HG03520 (cell line): ENCODE measurements at regions not wholly inside any gene's neighbourhood (a gene's known extent, or its start where the extent isn't known, plus 50 kb on each side); places are given as distances from the start of the nearest gene placed in this dataset.
"Not testable (repeated sequence)": the region's sequence is repeated elsewhere in the genome, so short reads cannot be mapped to it uniquely, and the experiment has no call there.

Experiments used
- ATAC-seq: cut with Tn5 transposase; IDR thresholded peaks from one replicate; pipeline ENCODE4 v1.9.1; 2021; ENCODE audit warnings: mild to moderate bottlenecking, moderate library complexity; ENCODE audit not compliant: unreplicated experiment

DNA sequence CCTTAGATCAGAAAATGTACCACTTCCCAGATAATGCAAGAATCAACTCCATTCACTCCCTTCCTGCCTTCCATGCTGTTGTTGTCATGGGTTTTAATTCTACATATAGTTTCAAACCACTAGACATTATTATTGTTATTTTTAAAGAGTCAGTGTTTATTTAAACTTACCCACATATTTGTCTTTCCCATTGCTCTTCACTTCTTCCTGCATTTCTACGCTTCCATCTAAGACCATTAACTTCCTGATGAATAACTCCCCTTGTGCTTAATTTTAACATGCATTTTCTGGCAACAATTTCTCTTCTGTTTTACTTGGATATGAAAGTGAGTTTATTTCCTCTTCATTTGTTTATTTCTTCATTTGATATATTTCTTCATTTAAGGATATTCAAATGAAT, 127.1 kb upstream of the FHIT start:
- no peak for ATAC-seq

DNA sequence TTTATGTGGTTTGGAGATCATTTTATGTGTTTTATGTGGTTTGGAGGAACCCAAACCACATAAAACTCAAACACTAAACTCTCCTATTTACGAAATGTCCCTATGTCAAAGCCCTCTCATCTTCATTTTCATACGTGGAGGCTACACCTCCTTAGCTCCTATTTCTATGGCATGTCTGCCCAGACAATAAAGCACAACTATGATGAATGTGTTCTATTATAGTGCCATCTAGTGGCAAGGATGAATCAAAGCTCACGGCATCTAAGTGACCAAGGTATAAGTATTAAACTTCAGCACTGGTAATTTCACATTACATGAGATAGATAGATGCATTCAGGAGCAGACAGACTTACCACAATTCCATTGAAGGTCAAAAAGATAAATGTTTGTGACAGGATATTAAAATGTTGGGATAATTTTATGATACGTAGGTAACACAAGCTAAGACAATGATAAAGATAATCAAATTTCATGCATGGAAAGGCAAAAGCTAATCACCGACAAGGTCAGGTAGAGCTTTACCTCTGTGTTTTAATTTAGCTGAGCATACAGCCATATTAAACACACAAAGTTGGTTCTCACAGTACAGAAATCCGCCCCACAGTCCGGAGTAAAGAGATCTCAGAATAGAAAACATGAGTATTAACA, 130.6 kb upstream of the FHIT start:
- no peak for ATAC-seq

DNA sequence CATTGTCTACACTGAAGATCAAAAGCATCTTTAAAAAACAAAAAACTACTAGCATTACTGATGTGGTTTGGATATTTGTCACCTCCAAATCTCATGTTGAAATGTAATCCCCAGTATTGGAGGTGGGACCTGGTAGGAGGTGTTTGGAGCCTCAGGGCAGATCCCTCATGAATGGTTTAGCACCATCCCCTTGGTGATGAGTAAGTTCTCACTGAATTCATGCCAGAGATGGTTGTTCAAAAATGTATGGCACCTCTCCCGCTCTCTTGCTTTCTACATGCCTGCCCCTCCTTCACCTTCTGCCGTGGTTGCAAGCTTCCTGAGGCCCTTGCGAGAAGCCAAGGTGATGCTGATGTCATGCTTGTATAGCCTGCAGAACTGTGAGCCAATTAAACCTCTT, 136.6 kb upstream of the FHIT start:
- no peak for ATAC-seq

DNA sequence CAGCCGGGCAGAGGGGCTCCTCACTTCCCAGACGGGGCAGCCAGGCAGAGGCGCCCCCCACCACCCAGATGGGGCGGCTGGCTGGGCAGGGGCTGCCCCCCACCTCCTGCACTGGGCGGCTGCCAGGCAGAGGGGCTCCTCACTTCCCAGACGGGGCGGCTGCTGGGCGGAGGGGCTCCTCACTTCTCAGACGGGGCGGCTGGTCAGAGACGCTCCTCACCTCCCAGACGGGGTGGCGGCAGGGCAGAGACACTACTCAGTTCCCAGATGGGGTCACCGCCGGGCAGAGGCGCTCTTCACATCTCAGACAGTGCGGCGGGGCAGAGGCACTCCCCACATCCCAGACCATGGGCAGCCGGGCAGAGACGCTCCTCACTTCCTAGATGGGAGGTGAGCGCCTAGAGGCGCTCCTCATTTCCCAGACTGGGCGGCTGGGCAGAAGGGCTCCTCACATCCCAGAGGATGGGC, 142.3 kb upstream of the FHIT start:
- ATAC-seq, result not testable (repeated sequence)

DNA sequence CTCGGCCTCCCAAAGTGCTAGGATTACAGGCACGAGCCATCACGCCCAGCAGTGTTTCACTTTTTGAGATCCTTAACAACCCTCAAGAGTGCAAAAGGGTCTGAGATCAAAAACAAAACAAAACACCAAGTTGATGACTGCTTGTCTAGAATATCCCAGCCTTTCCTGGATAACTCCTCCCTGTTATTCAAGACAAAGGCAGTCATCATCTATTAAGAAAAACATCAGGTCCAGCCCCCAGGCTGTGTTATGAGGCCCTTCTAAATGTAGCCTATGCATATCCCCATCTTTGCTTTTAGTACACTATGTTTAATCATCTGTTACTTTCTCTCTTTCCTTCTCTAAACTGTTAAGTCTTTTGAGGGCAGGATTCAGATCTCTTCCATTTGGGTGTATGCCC, 150.1 kb upstream of the FHIT start:
- no peak for ATAC-seq

DNA sequence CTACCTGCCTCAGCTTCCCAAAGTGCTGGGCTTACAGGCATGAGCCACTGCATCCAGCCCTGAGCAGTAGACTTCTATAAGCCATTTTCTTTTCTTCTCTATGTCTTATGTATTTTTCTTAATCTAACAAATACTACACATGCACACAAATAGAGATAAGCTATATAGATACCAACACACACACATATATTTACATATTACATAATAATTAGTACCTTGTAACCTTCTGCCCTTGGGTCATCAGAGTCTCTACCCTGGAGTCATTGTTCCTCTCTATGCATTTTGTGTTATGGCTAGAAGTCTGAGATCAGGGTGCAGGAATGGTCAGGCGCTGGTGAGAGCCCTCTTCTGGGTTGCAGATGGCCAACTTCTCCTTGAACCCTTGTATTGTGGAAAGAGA, 154.0 kb upstream of the PTPRG start:
- ATAC-seq, result no peak

DNA sequence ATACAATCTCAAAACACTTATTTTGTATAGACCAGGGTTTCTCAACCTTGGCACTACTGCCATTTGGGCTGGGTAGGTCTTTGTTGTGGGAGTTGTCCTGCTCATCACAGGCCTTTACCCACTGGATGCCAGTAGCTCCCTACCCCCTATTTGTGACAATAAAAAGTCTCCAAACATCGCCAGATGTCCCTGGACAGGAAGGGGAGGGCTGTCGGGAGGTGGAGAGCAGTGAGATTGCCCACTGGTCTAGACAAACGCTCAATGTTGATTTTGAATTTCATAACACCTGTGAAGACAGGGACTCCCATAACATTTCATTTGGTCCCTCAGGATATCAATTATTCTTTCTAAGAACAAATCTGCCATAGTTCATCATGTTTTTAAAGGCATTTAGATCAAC, 151.7 kb upstream of the PTPRG start:
- ATAC-seq, result no peak

DNA sequence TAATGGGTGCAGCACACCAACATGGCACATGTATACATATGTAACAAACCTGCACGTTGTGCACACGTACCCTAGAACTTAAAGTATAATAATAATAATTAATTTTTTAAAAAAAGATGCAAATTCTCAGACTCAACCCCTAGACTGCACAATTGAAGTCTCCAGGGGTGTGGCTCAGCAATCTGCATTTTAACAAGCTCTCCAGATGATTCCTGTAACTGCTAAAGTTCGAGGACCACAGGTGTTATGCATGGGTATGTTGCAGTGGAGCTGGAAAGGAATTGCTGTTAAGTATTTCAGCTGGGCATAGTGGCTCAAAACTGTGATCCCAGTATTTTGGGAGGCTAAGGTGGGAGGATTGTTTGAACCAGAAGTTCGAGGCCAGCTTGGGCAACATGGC, 151.0 kb upstream of the PTPRG start:
- not testable (repeated sequence) for ATAC-seq

DNA sequence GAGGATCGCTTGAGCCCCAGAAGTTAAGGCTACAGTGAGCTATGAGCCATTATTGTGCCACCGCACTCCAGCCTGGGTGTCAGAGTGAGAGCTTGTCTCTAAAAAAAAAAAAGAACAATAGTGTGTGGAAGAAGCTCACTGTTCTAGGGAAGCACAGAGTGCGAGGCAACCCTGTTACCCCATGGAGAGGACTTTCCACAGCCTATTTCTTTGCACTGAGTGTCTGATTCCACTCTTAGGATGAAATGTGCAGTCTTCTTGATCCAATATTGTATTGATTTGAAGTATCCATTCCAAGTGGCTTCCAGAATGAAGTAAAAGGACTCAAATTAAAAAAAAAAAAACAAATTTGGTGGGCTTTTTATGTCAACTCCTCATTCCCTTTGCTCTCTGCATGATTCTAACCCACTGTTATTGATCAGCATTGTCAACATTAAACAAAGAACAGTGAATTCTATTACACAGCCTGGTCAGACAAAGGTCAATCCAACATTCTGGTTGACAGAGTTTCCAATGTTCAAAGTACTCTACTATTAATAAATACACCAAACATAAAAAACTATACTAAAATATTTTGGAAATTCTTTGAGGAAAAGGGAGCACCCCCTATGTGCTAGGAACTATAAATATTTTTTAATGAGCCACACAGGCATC, 150.2 kb upstream of the PTPRG start:
- ATAC-seq, result no peak

DNA sequence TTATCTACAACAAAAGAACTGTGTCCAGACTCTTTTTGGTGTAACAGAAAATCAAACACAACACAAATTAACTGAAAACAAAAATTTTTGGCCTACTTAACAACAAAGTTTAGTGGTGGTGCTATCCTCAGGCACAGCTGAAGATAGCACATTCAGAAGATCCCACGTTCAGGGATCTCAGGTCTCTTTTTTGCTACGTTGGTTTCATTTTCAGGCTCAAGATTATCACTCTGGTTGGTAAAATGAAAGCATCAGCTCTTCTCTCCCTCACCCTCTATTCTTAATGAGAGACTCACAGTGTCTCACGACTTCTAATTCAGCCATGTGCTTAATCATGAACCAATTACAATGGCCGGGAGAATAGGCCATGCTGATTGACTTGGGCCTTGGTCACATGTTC, 146.9 kb upstream of the PTPRG start:
- peak; percentile 90 for ATAC-seq

DNA sequence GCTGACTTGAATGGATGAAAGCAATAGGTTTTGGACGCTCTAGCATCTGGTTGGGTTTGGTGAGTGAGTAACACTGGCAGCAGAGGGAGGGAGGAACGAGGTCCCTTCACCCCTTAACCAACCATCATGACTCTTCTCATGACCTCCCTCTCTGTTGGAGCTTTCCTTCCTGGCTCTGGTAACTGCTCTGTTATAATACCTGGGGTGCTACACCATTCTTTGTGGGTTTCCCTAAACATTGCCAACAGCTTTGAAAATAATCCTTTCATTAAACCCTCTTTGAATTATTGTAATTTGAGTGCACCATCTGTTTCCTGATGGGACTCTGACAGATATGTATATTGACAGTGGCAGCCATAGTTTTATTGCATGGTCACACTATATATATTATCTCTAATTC, 146.2 kb upstream of the PTPRG start:
- no peak for ATAC-seq

DNA sequence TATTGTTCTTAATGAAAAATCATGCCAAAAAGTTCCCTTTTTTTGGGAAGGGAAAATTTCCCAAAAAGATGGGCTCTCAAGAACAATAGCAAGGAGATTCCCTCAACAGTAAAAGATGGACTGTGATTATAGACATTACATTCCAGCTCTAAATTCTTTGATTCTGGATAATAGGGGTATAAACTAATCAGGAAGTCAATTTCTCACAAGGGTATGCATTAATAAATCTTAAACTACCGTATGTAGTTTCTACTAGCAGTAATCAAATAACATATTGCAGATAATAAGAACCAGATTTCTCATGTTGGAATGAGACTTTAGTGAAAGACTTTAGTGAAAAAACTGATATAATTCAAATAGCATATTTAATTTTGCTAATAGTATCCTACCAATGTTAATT, 144.8 kb upstream of the PTPRG start:
- no peak for ATAC-seq

DNA sequence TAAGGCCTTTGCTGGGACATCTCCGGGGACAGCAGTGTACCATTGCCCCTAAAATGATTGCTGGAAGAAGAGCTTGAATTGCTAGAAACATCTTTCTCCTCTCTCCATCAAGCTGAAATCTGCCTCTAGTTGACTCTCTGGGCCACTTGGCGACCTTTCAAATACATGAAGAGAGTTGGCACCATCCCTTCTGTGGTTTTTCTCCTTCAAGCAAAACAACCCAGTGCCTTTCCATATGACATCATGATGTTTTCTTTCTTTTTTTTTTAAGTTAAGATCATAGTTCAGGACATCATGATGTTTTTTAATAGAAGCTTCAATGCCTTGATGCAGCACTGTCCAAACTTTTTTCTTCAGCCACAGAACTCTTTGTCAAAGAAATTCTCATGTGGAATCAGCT, 144.0 kb upstream of the PTPRG start:
- ATAC-seq, result no peak

DNA sequence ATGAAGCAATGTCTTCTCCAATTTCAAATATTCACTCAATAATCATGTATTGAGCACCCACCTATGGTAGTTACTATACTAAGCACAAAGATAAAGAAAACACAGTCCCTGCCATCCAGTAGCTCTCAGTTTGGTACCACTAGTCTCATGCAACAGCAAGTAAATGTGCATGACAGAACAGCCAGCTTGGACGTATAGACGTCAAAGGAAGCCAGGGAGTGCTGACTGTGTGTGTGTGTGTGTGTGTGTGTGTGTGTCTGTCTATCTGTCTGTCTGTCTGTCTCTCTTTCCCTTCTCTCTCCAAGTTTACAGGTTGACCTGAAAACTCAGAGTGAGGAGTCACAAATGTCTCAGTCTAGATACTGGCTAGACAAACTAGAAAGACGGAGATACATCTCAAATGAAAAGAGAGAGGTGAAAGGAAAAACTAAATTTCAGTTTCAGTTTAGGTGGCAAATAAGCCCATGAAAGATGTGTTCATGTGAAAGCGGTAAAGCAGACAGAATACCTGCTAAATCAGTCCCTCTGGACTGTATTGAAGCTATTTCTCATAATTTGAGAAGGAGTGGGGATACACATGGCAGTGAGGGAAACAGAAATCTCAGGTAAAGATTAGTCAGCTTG, 141.1 kb upstream of the PTPRG start:
- peak; percentile 92 for ATAC-seq

DNA sequence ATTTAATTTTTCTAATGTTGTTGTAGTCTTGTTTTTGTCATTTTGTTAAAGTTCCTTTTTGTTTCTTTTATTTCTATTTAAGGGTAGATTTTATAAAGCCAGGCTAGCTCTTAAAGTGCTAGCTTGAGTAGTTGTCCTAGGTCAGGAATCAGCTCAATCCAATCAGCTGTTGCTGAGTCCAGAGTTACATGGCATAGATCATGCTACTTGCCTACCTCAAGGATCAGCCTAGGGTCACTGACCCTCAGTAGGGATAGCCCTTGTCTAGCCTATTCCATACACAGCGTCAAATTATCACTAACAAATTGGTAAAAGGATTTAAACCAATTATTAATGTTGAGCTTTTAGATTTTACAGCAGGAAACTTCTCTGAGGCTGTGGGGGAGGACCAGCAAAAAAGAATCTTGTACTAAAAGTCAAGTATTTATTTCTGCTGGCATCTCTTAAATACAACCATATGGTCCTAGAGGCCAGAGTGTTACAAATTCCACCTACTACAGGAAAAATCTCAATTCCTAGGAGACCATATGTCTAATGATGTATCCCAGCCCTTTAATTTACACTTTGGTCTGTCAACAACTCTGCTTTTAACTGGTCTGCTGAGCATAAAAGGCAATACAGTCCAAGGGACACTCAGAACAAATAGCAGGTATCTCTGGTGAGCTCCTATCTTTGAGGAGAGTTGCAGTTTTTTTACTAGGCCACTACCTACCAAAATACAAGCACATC, 138.3 kb upstream of the PTPRG start:
- no peak for ATAC-seq

DNA sequence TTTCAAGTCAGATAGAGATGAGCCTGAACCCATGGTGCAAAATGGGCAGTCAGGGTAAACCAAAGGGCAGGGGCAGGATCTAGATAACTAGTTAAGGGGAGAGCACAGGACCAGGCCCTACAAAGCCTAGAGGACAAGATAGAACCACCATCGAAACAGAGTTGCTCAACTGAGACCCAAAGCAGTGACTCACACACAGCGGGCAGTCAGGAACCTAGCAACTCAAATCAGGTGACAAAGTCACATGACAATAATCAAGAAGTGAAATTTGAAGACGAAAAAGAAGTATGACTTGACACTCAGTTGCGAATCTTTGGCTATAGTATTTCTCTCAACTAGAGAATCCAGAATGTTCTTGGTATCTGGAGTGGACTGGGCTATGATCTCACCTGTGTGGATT, 136.0 kb upstream of the PTPRG start:
- ATAC-seq, result no peak

DNA sequence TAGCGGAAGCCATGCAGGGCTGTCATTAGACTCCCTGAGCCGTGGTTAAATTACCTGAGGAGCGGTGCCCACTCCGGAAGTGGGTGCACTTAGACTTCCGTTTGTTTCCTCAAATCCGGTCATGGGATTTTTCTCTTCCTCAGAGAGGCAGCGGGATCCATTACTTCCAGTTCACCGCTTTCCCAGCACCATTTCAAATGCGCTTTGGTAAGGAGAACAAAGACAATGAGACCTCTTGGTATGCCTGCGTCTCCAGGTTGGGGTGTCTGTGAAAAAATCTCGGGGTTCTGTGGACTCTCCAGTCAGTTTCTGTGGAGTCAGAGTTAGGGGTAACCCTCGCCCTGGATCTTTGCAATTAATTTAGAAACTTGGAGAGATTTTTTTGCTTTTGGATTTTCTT, 132.3 kb upstream of the PTPRG start:
- ATAC-seq, result no peak

DNA sequence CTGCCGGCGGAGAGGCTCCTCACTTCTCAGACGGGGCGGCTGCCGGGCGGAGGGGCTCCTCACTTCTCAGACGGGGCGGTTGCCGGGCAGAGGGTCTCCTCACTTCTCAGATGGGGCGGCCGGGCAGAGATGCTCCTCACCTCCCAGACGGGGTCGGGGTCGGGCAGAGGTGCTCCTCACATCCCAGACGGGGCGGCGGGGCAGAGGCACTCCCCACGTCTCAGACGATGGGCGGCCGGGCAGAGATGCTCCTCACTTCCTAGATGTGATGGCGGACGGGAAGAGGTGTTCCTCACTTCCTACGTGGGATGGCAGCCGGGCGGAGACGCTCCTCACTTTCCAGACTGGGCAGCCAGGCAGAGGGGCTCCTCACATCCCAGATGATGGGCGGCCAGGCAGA, 126.5 kb upstream of the PTPRG start:
- ATAC-seq, result not testable (repeated sequence)

DNA sequence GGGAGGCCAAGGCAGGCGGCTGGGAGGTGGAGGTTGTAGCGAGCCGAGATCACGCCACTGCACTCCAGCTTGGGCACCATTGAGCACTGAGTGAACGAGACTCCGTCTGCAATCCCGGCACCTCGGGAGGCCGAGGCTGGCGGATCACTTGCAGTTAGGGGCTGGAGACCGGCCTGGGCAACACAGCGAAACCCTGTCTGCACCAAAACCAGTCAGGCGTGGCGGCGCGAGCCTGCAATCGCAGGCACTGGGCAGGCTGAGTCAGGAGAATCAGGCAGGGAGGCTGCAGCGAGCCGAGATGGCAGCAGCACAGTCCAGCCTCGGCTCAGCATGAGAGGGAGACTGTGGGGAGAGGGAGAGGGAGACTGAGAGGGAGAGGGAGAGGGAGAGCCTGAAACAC, 126.0 kb upstream of the PTPRG start:
- ATAC-seq, result not testable (repeated sequence)

DNA sequence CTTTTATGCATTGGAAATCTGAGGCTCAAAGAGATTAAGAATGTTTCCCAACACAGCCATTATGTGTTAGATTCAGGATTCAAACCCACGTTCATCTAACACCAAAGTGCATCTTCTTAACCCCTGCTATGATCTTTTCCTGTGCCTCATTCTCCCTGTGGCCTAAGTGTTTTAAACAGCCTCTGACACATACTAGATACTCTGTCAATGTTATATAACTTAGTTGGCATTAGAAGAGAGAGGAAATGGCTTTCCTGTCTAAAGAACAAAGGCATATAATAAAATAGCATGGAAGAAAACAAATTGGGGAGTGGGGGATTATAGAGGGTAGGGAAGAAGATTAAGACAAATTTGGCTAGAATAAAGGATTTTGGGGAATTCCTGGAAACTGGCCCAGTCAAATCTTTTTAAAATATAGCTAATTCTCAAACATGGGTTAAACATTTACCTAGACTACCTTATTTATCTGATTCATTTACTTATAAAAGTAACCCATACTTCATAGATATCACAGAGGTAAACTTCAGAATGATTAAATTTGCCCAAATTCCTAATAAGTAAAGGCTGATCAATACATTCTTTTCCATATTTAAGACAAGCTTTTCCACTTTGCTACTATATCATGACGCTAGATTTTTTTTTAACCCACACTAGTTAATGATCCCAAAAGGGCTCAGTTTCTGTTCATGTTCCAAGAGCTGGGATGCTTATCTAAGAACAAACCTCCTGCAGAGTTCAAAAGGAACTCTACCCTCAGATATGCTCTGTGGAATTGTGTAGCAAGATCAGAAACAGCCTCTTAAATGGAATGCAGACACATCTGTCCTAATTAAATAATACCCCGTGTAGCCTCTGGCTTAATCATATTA, 122.9 kb upstream of the PTPRG start:
- no peak for ATAC-seq

DNA sequence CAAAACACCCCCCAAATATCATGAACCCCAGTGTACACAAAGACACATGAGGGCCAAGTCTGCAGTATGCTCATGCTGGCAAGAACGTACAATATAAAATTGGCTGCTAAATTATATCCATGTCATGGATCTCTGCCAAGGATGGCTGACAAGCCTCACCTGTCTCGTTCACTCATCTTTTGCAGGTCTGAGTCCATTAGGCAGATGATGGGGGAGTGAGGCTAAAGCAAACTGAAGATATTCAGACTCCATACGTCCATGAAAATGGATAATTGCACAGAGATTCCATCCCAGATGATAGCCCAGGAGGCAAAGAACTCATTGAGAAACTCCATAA, 122.3 kb upstream of the PTPRG start:
- ATAC-seq, result no peak
